Transverse colon (tissue), 4 donors: ENCODE measurements at regions not wholly inside any gene's neighbourhood (a gene's known extent, or its start where the extent isn't known, plus 50 kb on each side); places are given as distances from the start of the nearest gene placed in this dataset.

Experiments
- CTCF ChIP-seq, 5 experiments: fragments of 200-600 bp in 3 of 5; fragments of 450-650 bp in 2 of 5; sonication (generic) in 3 of 5; IDR thresholded peaks; 1 replicate in 2 of 5; 2 replicates in 3 of 5; pipeline ENCODE4 v1.5.1; 2016 to 2017; ENCODE audit warnings: antibody characterized with exemption in 5 of 5, inconsistent platforms in 3 of 5, mild to moderate bottlenecking in 2 of 5, moderate library complexity in 1 of 5
- EP300 ChIP-seq: sonication (generic); formaldehyde crosslinking; IDR thresholded peaks from one replicate; pipeline ENCODE4 v1.6.1; 2017; ENCODE audit warnings: antibody characterized with exemption, low read depth
- POLR2AphosphoS5 ChIP-seq, 3 donors: sonication (generic); formaldehyde crosslinking; IDR thresholded peaks; one replicate each; pipeline ENCODE4 v1.6.1; 2016; ENCODE audit warnings: antibody characterized with exemption in 3 of 3

DNA sequence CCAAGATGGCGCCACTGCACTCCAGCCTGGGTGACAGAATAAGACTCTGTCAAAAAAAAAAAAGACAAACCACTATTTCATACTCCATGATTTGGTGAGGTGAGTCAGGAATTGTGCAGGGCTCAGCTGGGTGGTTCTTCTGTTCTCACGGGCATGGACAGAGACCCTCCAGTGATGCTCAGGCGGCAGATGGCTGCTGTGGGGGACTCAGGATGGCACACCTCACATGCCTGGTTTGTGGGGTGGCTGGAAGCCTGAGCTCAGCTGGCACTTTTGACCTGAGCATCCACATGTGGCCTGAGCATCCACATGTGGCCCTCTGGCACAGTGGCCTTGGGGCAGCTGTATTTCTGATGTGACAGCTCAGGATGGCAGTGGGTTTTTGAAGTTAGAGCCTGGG is 217.2 kb downstream of the IRX2 start:
- no peak for TF ChIP-seq EP300
- no peak for TF ChIP-seq CTCF (IDR thresholded peaks at IDR 0.05)
- TF ChIP-seq POLR2AphosphoS5 (IDR thresholded peaks at IDR 0.05): no peak
